22Rv1 (cell line): ENCODE measurements at regions not wholly inside any gene's neighbourhood (a gene's known extent, or its start where the extent isn't known, plus 50 kb on each side); places are given as distances from the start of the nearest gene placed in this dataset.

Experiments used
- H3K27ac ChIP-seq: fragments of 450-650 bp; 2 replicates; pipeline ENCODE4 v1.5.1; 2017
- CTCF ChIP-seq: fragments of 450-650 bp; IDR thresholded peaks from 2 replicates; pipeline ENCODE4 v1.5.1; 2017; ENCODE audit warnings: mild to moderate bottlenecking
- ZFX ChIP-seq: fragments of 450-650 bp; IDR thresholded peaks from 2 replicates; pipeline ENCODE4 v1.6.1; 2017; ENCODE audit warnings: antibody characterized with exemption, borderline replicate concordance

DNA sequence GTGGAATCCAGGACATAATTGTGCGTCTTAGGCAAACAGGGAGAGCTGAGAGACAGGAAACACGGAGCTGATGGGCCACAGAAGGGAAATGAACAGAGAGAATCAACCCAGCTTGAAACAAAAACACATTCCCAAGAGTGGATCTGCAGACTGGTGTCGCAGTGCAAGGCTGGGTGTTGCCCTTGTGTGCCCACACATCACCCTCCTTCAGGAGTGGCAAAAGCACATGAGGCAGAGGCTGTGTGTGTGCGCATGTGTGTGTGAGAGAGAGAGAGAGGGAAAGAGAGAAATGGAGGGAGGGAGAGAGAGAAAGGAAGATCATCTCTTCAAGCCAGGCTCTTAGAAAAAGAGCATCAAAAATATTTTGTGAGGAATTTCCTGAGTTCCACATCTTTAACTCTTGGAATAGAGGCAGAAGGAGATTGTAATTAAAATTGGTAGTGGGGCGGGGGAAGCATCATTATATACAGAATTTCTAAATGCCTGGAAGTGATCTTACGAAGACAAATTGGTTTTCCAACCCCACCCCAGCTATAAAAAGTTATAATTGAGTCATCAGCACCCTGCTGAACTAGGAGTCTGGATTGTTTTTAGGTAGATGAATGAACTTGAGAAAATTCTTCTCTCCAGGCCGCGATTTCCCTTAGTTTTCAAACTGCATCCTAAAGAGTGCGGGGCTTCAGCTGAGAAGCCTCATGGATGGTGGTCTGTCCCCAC lies 480.7 kb downstream of the NPHP4 start:
- H3K27ac ChIP-seq, result no peak overlapping the region
- TF ChIP-seq CTCF (no peak), ZFX (no peak)

GRCh38 chr1:5509664-5510452 lies 482.4 kb downstream of the NPHP4 start:
- H3K27ac ChIP-seq, result no peak overlapping the region
- TF ChIP-seq CTCF, result peak; percentile 89
- no peak for TF ChIP-seq ZFX

DNA sequence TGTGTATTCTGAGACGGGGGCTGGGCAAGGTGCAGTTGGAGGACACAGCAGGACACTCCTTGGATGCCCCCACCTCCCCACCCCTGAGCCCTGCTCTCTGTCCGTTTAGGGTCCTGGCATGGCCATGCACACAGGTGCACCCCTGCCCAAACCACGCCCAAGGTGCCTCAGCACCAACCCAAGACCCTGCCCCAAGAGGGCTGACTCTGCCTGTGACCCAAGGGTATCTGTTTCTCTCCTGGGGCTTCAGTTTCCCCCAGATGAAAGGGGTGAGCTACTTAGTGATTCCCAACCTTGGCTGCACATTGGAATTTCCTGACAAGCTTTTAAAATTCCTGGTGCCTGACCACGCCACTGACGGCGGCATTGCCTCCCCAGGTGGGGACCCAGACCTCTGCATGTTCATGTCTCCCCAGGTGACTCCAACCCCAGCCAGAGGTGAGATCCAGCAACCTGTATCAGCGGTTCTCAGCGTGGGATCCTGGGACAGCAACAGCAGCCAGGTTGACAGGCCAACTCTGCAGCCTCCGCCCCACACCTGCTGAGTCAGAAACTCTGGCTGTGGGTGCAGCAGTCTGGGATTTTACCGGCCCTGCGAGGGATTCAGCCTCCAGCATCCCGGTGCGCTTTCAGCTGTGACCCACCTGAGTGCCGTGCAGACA lies 483.4 kb downstream of the NPHP4 start:
- no peak overlapping the region for H3K27ac ChIP-seq
- TF ChIP-seq CTCF (no peak), ZFX (no peak)

GRCh38 chr1:5507340-5507739 lies 484.9 kb downstream of the NPHP4 start:
- H3K27ac ChIP-seq, result no peak overlapping the region
- TF ChIP-seq ZFX, result no peak
- TF ChIP-seq CTCF, result no peak

GRCh38 chr1:5506634-5507033 lies 485.6 kb downstream of the NPHP4 start:
- H3K27ac ChIP-seq, result no peak overlapping the region
- TF ChIP-seq ZFX (no peak), CTCF (no peak)

DNA sequence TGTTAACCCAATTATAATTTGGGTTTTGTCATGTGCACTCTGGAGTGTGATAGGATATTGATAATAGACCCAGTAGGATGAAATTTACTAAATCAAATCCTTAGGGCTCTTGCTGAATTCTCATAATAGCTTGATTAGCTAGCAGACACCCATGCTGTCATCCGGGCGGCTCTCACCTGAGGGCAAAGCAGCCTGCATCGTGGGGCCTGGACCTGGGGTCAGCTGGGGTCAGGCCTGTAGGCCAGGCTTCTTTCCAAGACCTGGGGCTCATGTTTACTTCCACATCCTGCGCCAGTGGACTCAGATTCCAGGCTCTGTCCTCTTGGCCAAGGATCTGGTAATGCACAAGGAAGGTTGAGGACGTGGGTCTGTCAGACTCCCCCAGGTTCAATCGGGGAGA lies 486.3 kb downstream of the NPHP4 start:
- no peak for TF ChIP-seq ZFX
- TF ChIP-seq CTCF, result no peak
- H3K27ac ChIP-seq, result no peak overlapping the region

- no peak overlapping the region for H3K27ac ChIP-seq
- TF ChIP-seq CTCF (no peak), ZFX (no peak)
These were observed 487.9 kb downstream of the NPHP4 start for GRCh38 chr1:5504364-5504740.
